Activated B cell treated with CpG ODN at 0.5 μM for 24 hours (primary cell): ENCODE measurements at regions not wholly inside any gene's neighbourhood (a gene's known extent, or its start where the extent isn't known, plus 50 kb on each side); places are given as distances from the start of the nearest gene placed in this dataset.

ENCODE experiments used
- ATAC-seq: fragments of 200-7000 bp; cut with Tn5 transposase; one replicate; pipeline ENCODE4 v1.10.0; 2021; ENCODE audit warnings: low read depth, mild to moderate bottlenecking, moderate library complexity
- CTCF ChIA-PET: fragments of 350-600 bp; sonication (Branson Sonifier 250); formaldehyde crosslinking; loops from one replicate; lab custom pipeline; 2021; ENCODE audit warnings: antibody characterized with exemption; lab: Charles Lee
- POLR2A ChIA-PET: fragments of 350-600 bp; sonication (Branson Sonifier 250); formaldehyde crosslinking; loops from one replicate; lab custom pipeline; 2021; ENCODE audit warnings: antibody characterized with exemption; lab: Charles Lee
- DNase-seq: peaks from one replicate; pipeline ENCODE4 v3.0.0; 2022
- H3K27ac Mint-ChIP-seq: one replicate; pipeline ENCODE4 v1.8.0; 2020; ENCODE audit warnings: mixed read lengths
- H3K27me3 Mint-ChIP-seq: one replicate; pipeline ENCODE4 v1.8.0; 2021; ENCODE audit warnings: mixed read lengths
- H3K36me3 Mint-ChIP-seq: one replicate; pipeline ENCODE4 v1.8.0; 2021; ENCODE audit warnings: low read depth, mixed read lengths
- H3K4me1 Mint-ChIP-seq: one replicate; pipeline ENCODE4 v1.8.0; 2021; ENCODE audit warnings: mixed read lengths
- H3K4me3 Mint-ChIP-seq: one replicate; pipeline ENCODE4 v1.8.0; 2020; ENCODE audit warnings: mild to moderate bottlenecking, mixed read lengths
- H3K9me3 Mint-ChIP-seq: one replicate; pipeline ENCODE4 v1.8.0; 2020; ENCODE audit warnings: mixed read lengths
- CTCF ChIP-seq: fragments of 200-600 bp; IDR thresholded peaks from one replicate; pipeline ENCODE4 v1.8.0; 2022; ENCODE audit warnings: antibody characterized with exemption, mild to moderate bottlenecking
- intact Hi-C: fragments of 100-400 bp; cut with micrococcal nuclease; formaldehyde crosslinking; loops from one replicate; pipeline ENCODE4 v1.15.1; 2024

- no peak for TF ChIP-seq CTCF
- Mint-ChIP-seq H3K4me3 (no peak overlapping the region), H3K36me3 (no peaks in the 10 kb centered on the region), H3K4me1 (no peaks in the 10 kb centered on the region), H3K27ac (no peak overlapping the region), H3K27me3 (no peaks in the 10 kb centered on the region), H3K9me3 (peaks cover 3% of the 10 kb centered on the region)
- intact Hi-C loops: no loop called here
- ATAC-seq: no peak
- CTCF ChIA-PET: no interaction called here
- DNase-seq: no peak
- POLR2A ChIA-PET: no interaction called here
Observed at GRCh38 chr9:115921301-115921700, 232.3 kb upstream of the PAPPA start.

GRCh38 chr9:115922444-115922843, 231.1 kb upstream of the PAPPA start:
- CTCF ChIA-PET: no interaction called here
- intact Hi-C loops: no loop called here
- TF ChIP-seq CTCF: no peak
- ATAC-seq (no peak), DNase-seq (no peak)
- POLR2A ChIA-PET: no interaction called here
- H3K9me3 Mint-ChIP-seq: peaks cover 6% of the 10 kb centered on the region
- no peak overlapping the region for H3K27ac Mint-ChIP-seq
- H3K4me3 Mint-ChIP-seq: no peak overlapping the region
- H3K36me3 Mint-ChIP-seq: no peaks in the 10 kb centered on the region
- H3K27me3 Mint-ChIP-seq: no peaks in the 10 kb centered on the region
- no peaks in the 10 kb centered on the region for H3K4me1 Mint-ChIP-seq

GRCh38 chr9:115923410-115923809, 230.2 kb upstream of the PAPPA start:
- no peak for DNase-seq
- CTCF ChIA-PET: no interaction called here
- Mint-ChIP-seq H3K27me3 (no peaks in the 10 kb centered on the region), H3K36me3 (no peaks in the 10 kb centered on the region), H3K4me3 (no peak overlapping the region), H3K9me3 (peaks cover 6% of the 10 kb centered on the region), H3K4me1 (no peaks in the 10 kb centered on the region), H3K27ac (no peak overlapping the region)
- POLR2A ChIA-PET: no interaction called here
- intact Hi-C loops: no loop called here
- ATAC-seq: no peak
- no peak for TF ChIP-seq CTCF

GRCh38 chr9:115923903-115924668, 229.5 kb upstream of the PAPPA start:
- no peak overlapping the region for H3K27ac Mint-ChIP-seq
- H3K4me1 Mint-ChIP-seq: no peaks in the 10 kb centered on the region
- H3K4me3 Mint-ChIP-seq: no peak overlapping the region
- peaks cover 6% of the 10 kb centered on the region for H3K9me3 Mint-ChIP-seq
- no peaks in the 10 kb centered on the region for H3K27me3 Mint-ChIP-seq
- DNase-seq (no peak), ATAC-seq (no peak)
- H3K36me3 Mint-ChIP-seq: no peaks in the 10 kb centered on the region
- POLR2A ChIA-PET: no interaction called here
- no peak for TF ChIP-seq CTCF
- intact Hi-C loops: no loop called here
- CTCF ChIA-PET: no interaction called here

GRCh38 chr9:115924669-115924987, 229.0 kb upstream of the PAPPA start:
- peaks cover 6% of the 10 kb centered on the region for H3K9me3 Mint-ChIP-seq
- no peaks in the 10 kb centered on the region for H3K4me1 Mint-ChIP-seq
- H3K4me3 Mint-ChIP-seq: no peak overlapping the region
- ChIA-PET POLR2A (no interaction called here), CTCF (no interaction called here)
- ATAC-seq (no peak), DNase-seq (no peak)
- H3K36me3 Mint-ChIP-seq: no peaks in the 10 kb centered on the region
- intact Hi-C loops: no loop called here
- H3K27ac Mint-ChIP-seq: no peak overlapping the region
- no peak for TF ChIP-seq CTCF
- H3K27me3 Mint-ChIP-seq: no peaks in the 10 kb centered on the region
